ENCODE measurements at regions not wholly inside any gene's neighbourhood (a gene's known extent, or its start where the extent isn't known, plus 50 kb on each side); places are given as distances from the start of the nearest gene placed in this dataset.
"Not testable (repeated sequence)": the region's sequence is repeated elsewhere in the genome, so short reads cannot be mapped to it uniquely, and the experiment has no call there.

DNA sequence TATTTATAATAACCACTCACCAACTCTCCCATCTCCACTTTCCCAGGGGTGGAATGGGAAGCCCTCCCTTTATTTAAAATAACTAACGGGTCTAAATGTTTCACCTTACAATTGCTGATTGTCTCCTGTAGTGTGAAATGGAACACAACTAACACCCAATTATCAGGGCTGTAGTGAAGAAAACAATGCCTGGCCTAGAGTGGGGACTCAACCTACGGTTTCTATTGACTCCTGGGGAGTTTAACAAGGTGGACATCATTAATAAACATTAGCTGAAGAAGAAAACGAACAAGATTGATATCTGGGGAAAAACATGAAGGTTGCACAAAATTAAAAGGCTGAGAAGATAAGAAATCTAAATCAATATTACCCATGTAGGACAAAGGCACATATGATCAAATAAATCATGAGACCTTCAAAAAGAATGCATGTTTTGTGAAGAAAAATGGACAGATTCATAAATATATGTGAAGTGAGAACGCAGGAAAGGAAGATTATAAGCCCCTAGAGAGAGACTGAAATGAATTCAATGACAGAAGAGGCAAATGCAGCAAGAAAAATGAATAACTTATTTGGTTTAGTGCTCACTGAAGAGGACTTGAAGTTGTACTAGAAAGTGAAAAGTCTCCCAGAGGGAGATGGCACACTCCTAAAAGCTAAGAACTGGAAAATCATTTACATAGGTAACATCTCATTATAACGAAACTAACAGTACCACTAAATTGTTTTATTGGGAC, 593.0 kb upstream of the AADAT start:
- DNase-seq = no peak

DNA sequence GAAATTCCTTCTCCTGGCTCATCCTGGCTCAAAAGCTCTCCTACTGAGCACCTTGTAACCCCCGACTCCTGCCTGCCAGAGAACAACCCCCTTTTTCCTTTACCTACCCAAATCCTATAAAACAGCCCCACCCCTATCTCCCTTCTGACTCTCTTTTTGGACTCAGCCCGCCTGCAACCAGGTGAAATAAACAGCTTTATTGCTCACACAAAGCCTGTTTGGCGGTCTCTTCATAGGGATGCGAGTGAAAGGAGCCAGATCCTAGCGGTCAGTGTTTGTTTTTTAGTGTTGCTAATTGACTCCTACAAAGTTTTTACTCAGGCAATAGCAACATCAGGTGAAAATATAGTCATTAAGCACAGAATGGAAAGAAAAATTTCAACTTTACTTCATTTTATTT, 592.3 kb upstream of the AADAT start:
- DNase-seq = not testable (repeated sequence)

DNA sequence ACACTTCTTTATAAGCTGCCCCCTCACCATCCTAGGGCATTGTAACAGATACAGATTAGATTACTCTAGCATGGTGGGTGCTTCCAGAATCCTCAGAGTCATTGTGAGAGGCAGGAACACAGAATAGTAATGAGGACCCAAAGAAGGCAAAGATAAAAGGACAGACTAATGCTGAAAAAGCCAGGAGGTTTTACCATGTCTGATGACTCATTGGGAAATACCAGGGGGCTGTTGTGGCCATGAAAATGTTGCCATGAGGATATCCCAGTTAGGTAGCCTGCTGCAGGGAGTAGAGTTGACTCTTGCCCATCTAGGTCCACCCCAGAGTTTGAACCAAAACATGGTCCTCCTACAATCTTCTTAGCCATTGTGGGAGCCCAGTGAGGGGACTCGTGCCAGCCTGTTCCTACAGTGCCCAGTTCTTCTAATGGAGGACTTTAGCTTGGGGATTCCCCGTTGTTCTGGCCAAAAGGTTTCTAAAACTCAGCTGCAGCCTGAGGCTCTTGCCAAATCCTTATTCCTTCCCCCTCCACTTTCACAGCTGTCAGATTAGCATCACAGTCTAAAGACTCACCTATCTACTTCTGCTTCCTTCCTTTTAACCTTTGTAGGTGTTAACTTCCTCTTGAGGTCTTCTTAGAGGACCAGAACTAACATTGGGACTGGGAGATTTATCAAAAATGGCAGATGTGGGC, 586.0 kb upstream of the AADAT start:
- DNase-seq = no peak

DNA sequence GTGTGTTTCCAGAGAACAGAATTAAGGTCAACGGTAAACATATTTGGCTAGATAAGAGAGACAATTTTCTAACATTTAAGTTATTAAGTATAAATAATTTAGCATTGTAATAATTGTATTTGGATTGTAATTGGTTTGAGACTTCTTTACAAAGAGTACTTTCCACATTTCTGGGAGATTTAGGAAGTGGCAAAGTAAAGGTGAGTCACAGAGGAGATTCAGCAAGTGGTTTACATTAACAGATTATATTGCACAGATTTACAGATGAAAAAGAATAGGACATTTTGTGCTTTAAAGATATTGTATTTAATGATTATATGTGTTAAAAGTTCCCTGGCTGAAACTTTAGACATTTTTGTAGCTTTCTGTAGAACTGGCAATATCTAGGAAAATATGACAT, 584.4 kb upstream of the AADAT start:
- DNase-seq = no peak

DNA sequence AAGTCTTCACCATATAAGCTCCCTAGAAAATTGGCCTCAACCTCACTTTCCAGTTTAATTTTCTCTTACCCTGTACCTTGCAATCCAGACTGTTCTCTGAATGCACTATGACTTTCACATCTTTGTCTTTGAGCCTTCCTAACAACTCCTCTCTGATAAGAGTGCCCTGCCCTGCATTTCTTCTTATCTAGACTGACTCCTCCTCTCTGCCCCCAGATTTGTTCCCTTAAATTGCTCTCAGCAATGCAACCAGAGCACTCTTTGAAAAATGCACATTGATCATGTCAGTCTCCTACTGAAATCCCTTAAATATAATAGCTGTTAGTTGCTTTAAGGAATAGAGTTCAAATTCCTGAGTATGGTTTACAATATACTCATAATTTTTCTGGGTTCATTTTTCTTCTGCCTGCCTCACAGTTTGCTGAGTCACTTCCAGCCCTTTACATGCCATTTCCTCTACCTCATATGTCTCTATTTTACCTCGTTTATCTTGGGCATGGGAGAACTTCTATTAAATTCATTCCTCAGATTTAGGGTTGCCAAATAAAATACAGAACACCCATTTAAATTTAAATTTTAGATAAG, 582.7 kb upstream of the AADAT start:
- DNase-seq = no peak

DNA sequence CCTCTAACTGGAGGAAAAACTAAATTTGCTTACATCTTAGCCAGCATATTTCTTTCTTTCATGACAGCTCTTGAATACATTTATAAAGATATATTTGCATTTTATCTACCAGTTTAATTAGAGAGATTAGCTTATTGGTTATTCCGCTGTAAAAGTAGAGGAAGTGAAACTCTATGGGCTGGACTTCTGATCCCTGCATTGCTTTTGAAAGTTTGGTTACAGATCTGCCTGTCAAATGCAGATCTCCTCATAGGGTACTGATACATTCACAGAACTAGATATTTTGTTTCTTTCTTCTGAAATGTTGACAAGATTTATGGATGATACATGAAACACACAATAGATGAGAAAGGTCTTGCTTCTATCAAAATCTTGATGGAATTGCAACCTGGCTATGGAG, 581.4 kb upstream of the AADAT start:
- no peak for DNase-seq

DNA sequence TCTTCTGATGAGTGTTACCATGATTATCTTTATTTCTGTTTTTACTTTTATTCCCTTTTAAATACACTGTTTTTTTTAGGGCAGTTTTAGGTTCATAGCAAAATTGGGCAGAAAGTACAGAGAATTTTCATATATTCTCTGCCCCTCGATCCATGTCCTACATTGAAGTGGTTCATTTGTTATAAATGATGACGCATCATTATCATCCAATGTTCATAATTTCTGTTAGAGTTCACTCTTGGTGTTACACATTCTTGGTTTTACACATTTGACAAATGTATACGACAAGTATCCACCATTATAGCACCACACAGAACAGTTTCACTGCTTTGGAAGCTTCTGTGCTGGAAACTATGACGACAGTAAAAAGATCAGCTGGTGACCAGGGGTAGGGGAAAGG, 578.1 kb upstream of the AADAT start:
- DNase-seq = no peak

DNA sequence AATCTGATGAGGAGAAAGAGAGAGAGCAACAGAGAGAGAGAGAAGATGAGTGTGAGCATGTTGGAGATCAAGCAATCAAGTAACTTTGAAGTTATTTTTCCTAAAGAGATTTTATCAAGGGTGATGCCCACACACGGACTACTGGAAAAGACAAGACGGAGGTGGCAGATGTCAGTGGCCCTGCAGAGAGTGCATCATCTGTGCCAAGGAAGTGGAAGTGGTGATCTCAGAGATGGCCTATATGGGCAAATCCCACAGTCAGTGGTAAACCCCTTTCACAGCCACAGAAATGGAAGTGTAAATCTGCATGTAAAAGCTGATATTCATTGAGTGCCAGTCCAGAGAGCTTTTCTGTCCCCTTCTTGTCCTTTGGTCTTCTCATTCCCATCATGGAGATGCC, 577.2 kb upstream of the AADAT start:
- no peak for DNase-seq

DNA sequence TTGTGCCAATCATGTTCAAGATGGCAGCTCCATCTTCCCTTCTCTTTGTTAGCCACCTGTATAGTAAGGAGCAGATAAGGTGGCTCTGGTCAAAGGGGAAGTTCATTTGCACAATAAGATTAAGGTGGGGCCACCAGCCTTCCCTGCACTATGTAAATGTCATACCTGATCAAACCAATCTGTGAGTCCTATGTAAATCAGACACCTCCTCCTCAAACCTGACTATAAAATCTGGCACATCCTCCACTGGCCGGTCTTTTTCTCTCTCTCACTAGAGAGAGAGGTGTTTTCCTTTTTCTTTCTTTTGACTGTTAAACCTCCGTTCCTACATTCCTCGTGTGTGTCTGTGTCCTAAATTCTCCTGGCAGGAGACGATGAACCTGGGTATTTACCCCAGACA, 572.5 kb upstream of the AADAT start:
- no peak for DNase-seq

DNA sequence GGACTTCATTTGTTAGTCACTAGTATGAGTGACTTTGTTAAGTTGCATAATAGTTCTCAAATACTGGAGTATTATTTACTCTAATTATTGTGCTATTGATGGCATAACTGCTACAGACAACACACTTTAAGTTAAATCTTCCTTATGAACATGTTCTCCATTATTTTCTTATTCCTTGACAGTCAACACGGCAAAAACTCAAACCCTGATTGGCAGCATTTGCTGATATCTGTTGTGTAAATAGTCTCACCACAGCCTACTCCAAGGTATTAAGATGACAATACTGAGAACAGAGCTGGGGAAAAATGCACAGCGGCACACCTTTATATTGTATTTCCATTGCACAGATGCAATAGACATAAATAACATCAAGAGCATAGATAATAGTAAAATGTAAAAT, 568.0 kb upstream of the AADAT start:
- DNase-seq = no peak

DNA sequence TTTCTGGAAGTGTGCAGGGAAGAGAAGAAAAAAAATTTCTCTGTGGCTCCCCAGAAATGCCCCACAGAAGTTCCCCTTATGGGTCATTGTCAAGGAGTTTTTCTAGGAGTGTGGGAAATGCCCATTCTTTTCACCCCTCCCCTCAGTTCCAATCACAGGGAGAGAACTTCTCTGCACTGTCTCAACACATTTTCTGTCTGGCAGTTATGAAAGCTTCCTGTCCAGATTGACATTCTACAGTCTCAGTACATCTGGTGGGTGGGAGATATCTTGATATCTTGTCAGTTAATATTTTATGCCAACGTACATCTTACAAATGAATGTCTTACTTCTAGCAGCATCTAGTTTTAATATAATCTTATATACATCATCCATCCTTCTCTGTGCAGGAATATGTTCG, 566.8 kb upstream of the AADAT start:
- DNase-seq = no peak

DNA sequence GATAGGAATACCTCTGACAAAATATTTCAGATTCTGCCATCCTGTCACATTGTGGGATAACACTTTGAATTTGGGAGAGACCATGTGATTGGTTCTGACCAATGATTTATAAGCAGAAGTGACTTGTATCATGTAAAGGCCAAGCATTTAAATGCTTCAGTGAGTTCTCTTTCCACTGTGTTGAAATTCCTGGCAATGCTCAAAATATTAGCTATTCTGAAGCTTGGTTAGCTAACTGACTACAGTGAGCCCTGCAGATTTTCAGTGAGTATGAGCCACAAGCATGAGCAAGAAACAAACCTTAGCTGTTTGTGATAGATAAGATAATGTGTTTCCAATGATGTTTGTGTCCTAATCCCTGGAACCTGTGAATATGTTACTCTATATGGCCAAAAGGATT, 562.8 kb upstream of the AADAT start:
- no peak for DNase-seq

DNA sequence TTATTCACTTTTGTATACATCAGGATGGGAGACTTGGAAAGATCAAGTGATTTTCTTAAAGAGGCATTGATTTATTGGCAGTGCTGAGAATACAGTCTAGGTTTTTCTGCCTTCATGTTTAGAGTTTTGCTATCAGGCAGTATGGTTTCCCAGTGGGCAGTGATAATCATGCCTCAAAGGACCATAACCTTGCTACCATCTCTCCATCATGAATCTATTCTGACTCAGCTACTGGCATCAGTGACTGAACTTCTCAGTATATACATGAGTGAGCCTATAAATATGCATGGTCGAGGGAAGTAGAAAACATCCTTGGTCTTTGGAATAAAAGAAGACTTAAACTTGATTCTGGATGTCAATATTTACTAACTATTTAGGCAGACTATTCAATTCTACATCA, 562.0 kb upstream of the AADAT start:
- no peak for DNase-seq

DNA sequence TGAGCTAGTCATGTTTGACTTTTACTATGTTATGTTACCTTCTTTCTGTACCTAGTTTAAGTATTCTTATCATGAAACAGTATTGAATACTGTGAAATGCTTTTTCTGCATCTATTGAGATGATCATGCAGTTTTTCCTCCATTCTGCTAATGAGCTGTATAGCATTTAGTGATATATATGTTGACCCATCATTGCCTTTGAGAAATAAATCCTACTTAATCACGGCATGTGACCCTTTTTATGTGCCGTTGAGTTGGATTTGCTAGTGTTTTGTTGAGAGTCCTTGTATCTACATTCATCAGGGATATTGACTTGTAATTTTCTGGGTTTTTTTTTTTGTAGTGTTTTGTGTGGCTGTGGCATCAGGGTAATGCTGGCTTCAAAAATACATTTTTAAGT, 537.7 kb upstream of the AADAT start:
- DNase-seq = no peak

DNA sequence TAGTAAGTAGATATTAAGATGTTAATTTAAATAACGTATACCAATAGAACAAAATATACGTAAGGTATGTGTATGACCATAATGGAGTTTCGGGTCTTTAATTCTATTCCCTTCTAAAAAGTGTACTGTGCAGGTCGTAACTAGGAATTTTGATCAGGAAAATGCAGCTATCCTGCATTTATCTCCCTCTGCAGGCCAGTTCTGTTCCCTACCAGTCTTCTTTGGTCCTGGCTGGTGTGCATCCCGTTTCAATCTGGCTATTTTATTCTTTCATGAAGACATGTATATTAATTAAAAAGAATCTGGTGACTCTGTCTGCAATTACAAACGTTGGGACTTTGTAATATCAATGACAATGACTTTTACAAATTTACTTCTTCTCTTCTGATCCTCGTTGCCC, 534.1 kb upstream of the AADAT start:
- no peak for DNase-seq

DNA sequence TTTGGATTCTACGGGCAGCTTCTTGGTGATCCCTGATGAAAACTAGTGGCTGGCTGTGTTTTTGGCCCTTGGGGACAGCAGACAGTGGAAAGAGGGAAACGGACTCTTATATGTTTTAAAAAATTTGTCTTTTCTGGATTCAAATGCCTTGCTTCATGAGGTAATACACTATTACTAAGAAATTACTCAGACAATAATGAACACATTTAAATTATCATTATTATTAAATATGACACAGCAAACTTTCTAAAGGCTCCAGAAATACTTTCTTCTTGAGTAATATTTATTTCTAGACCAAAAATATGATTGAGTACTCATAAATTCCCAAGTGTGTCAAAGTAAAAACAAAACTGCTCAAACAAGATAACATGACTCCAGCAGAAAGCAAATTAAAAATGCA, 520.7 kb upstream of the AADAT start:
- no peak for DNase-seq

DNA sequence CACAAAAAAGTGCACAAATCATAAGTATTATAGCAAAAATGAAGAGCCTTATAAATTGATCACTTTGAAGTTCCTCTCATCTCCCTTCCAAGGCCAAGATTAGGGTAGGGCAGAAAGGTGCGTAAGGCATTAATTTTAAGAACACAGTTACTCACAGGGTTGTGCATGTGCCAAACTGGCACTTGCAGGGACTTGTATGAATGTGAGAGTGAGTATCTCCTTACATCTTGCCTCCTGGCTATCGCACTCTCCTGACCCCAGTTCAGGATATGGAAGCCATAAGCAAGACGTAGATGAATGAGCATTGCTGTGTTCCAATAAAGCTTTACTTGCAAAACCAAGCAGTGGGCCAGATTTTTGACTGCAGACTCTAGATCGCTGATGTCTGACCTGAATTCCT, 510.1 kb upstream of the AADAT start:
- no peak for DNase-seq

DNA sequence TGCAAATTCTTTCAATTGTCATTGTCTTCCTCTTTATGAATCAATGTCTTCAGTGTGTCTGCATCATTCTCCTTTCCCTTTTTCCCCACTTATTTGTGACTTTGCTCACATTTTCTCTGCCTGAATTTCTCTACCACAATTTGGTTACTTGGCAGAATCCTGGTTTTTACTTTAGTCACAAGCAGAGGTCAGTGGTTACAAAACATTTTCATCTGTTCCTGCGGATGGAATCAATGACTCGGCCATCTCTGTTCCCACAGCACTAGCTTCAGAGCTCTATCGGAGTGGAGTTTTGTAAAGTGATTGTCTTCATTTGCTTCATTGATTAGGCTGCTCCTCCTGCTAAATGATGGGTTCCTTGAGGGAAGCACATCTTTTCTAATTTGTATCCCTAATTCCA, 501.3 kb upstream of the AADAT start:
- no peak for DNase-seq

DNA sequence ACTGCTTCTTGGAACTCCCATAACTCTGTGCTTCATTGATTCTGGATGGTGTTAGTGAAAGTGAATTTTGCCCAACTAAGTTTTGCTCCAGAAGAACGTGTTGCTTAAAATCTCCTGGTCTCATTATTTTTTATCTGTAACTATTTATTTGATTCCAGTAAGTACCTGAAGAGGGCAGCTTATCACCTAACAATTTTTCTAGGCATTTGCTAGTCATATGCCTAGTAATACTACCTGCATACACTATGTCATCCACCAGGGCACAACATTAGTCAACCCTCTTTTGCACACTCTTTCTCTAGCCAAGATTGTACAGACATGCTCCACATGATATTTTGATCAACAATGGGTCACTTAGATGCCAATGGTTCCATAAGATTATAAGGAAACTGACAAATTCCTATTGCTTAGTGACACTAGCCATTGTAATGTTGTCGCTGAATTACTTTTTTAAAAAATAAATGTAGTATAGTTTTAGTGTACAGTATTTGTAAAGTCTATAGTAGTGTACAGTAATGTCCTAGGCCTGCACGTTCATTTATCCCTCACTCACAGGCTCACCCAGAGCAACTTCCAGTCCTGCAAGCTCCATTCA, 499.9 kb upstream of the AADAT start:
- no peak for DNase-seq

DNA sequence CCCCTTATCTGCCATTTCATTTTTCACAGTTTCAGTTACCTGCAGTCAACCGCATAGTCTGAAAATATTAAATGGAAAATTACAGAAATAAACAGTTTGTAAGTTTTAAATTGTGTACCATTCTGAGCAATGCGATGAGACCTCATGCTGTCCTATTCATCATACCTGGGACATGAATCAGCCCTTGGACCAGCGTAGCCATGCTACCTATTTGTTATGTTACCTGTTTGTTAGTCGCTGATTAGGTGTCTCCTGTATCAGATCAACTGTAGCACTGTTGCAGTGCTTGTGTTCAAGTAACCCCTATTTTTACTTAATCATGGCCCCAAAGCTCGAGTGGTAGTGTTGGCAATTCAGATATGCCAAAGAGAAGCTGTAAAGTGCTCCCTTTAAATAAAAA, 492.2 kb upstream of the AADAT start:
- no peak for DNase-seq

DNA sequence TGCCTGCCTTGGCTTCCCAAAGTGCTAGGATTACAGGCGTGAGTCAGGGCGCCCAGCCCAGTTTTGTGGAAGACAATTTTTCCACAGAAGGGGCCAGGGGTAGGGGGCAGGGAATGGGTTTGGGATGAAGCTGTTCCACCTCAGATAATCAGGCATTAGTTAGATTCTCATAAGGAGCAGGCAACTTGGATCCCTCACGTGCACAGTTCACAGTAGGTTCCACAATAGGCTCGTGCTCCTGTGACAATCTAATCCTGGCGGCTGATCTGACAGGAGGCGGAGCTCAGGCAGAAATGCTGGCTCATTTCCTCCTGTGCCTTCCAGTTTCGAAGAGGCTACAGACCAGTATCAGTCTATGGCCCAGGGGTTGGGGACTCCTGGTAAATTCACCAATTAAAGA, 491.6 kb upstream of the AADAT start:
- no peak for DNase-seq

DNA sequence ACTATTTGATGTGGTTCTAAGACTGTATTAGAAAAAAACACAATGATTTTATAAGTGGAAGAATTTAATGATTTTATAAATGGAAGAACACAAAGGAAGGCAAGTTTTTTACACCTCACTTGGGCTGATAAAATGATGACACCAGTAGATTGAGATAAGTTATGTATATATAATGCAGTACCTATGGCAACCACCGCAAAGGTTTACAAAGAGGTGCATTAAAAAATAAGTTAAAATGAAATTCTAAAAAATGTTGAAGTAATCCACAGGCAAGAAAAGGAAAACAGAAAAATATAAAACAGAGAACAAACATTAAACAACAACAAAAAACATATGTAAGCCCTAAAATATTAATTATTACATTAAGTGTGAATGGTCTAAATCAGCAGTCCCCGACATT, 490.9 kb upstream of the AADAT start:
- DNase-seq = no peak

DNA sequence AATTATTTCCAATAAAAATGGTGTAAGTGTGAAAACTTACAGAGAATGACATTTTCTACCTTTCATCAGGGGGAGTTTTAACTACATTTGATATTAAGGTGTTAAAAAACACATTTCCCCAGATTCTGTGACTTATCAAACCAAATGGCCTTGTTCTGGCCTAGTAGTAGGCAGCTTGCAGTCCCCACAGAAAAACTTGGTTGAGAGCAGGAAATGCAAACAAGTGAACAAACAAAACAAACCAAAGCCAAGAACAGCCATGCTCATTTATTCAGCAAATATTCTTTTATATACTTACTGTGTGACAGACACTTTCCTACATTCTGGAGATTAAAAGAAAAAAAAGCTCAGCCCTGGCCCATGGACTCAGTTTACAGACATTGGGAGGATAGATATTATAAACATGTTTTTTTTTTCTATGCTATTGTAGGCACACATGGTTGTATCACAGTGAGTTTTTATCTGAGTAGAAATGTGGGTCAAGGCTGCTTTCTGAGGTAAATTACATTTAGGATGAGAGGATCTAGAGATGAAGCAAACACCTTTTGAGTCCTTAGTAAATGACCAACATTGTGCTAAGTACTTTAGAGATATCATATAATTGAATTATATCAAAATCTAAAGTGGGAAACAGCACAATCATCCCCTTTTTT, 449.2 kb upstream of the AADAT start:
- no peak for DNase-seq

Data from NCI-H1930 (cell line).